ENCODE measurements at regions not wholly inside any gene's neighbourhood (a gene's known extent, or its start where the extent isn't known, plus 50 kb on each side); places are given as distances from the start of the nearest gene placed in this dataset.

- Mint-ChIP-seq H3K4me3 (no peak overlapping the region), H3K4me1 (peaks cover 0 to 18% (median 0%) of the 10 kb centered on the region in 4 donors), H3K27ac (no peak overlapping the region), H3K27me3 (no peaks in the 10 kb centered on the region), H3K36me3 (no peaks in the 10 kb centered on the region), H3K9me3 (no peaks in the 10 kb centered on the region)
- ATAC-seq = no peak
- POLR2A ChIA-PET = no interaction called here
- DNase-seq = no peak
Observed at GRCh38 chr15:66955871-66956585, 109.4 kb upstream of the SMAD3 start.

DNA sequence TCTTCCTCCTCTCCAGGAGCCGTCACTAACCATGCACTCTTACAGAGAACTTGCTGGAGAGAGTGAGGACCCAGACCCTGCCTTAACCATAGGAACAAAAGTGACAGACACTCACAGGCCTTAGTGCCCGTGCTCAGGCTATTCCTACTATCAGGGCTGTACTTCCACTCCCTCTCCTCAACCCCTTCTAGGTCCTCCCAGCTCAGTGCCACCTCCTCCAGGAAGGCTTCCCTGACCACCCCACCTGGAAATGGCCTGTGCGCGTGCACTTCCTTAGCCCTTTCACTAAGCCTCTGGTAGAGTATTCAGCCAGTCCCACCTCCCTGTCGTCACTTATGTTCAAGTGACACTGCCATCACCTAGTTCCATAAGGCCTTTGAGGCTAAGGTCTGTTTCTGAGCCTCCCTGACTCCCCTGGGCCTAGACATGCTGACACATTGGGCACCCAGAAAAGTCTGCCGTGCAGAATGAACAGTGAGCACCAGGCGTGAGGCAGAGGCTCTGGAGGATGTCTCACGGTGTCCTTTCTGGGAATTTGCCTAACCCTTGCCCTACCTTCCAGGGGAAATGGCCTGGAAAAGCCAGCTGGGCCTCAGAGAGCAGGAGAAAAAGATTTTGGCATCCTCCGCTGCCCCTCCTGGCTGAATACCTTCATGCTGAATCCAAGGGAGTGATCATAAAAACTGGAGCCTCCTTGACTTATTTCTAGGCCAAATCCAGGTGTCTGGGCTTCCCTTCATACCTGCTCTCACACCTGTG lies 108.6 kb upstream of the SMAD3 start:
- no peak overlapping the region for H3K27ac Mint-ChIP-seq
- no peak overlapping the region for H3K4me3 Mint-ChIP-seq
- no peaks in the 10 kb centered on the region for H3K27me3 Mint-ChIP-seq
- ATAC-seq (no peak), DNase-seq (no peak)
- POLR2A ChIA-PET = no interaction called here
- H3K4me1 Mint-ChIP-seq = peaks cover 0 to 14% (median 0%) of the 10 kb centered on the region in 4 donors
- no peaks in the 10 kb centered on the region for H3K9me3 Mint-ChIP-seq
- no peaks in the 10 kb centered on the region for H3K36me3 Mint-ChIP-seq

- Mint-ChIP-seq H3K4me3 (no peak overlapping the region), H3K27me3 (no peaks in the 10 kb centered on the region), H3K4me1 (peaks cover 0 to 9% (median 0%) of the 10 kb centered on the region in 4 donors), H3K9me3 (no peaks in the 10 kb centered on the region), H3K27ac (no peak overlapping the region), H3K36me3 (no peaks in the 10 kb centered on the region)
- DNase-seq (no peak), ATAC-seq (no peak)
- POLR2A ChIA-PET = no interaction called here
Observed at GRCh38 chr15:66957431-66957720, 108.0 kb upstream of the SMAD3 start.

GRCh38 chr15:66959066-66959465 lies 106.3 kb upstream of the SMAD3 start:
- DNase-seq (no peak), ATAC-seq (no peak)
- Mint-ChIP-seq H3K27ac (no peak overlapping the region), H3K27me3 (no peaks in the 10 kb centered on the region), H3K36me3 (no peaks in the 10 kb centered on the region), H3K4me3 (no peak overlapping the region), H3K4me1 (peaks cover 0 to 8% (median 0%) of the 10 kb centered on the region in 4 donors), H3K9me3 (no peaks in the 10 kb centered on the region)
- POLR2A ChIA-PET = no interaction called here

GRCh38 chr15:66959875-66960274 lies 105.5 kb upstream of the SMAD3 start:
- Mint-ChIP-seq H3K36me3 (no peaks in the 10 kb centered on the region), H3K4me1 (peaks cover 0 to 8% (median 0%) of the 10 kb centered on the region in 4 donors), H3K9me3 (no peaks in the 10 kb centered on the region), H3K4me3 (no peak overlapping the region), H3K27ac (no peak overlapping the region), H3K27me3 (no peaks in the 10 kb centered on the region)
- POLR2A ChIA-PET = no interaction called here
- DNase-seq (no peak), ATAC-seq (no peak)

DNA sequence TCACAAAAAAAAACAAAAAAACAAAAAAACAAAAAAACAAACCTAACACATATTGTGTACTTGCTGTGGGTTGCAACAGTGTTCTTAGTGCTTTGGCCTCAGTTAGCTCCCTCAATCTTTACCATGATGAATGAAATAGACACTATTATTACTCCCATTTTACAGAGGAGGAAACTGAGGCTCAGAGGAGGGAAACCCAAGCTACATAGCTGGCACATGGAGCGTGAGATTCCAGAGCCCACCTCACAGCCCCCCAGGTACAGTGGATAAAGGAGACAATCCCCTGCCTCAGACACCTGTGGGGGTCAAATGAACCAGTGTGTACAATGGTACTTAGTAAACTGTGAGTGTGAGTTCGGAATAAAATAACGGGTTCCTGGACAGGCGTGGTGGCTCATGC lies 104.9 kb upstream of the SMAD3 start:
- H3K36me3 Mint-ChIP-seq = no peaks in the 10 kb centered on the region
- H3K27ac Mint-ChIP-seq = peak overlapping the region in 1 of 10 donors; percentile 44
- no peak overlapping the region for H3K4me3 Mint-ChIP-seq
- ATAC-seq (no peak), DNase-seq (no peak)
- POLR2A ChIA-PET = no interaction called here
- peaks cover 0 to 8% (median 0%) of the 10 kb centered on the region in 4 donors for H3K4me1 Mint-ChIP-seq
- no peaks in the 10 kb centered on the region for H3K9me3 Mint-ChIP-seq
- no peaks in the 10 kb centered on the region for H3K27me3 Mint-ChIP-seq

DNA sequence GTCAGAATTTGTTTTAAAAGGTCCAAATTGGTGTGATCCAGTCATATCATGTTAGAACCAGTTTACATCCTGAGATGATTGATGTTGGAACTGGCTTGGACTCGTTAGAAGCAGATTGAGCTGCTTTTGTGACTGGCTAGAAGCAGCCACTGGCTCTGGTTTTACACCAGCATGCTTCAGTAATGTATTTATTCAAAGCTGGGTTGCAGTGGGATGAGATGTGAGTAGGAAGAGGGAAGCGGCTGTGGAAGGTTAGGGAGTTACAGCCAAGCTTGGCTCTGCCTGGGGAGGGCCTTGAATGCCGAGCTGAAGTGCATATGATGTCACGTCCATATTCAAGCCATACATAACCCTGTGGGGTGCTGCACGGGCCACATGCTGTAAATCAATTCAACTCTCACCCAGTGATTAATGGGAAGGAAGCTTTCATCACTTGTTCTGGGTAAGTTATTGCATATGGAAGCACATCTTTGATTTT lies 104.0 kb upstream of the SMAD3 start:
- DNase-seq = no peak
- H3K27me3 Mint-ChIP-seq = no peaks in the 10 kb centered on the region
- peaks cover 0 to 8% (median 0%) of the 10 kb centered on the region in 4 donors for H3K4me1 Mint-ChIP-seq
- H3K27ac Mint-ChIP-seq = no peak overlapping the region
- no peak for ATAC-seq
- no peaks in the 10 kb centered on the region for H3K9me3 Mint-ChIP-seq
- H3K36me3 Mint-ChIP-seq = no peaks in the 10 kb centered on the region
- POLR2A ChIA-PET = no interaction called here
- H3K4me3 Mint-ChIP-seq = no peak overlapping the region

GRCh38 chr15:66961901-66962300 lies 103.5 kb upstream of the SMAD3 start:
- Mint-ChIP-seq H3K9me3 (no peaks in the 10 kb centered on the region), H3K27ac (no peak overlapping the region), H3K4me3 (no peak overlapping the region), H3K27me3 (no peaks in the 10 kb centered on the region), H3K36me3 (no peaks in the 10 kb centered on the region), H3K4me1 (peaks cover 0 to 6% (median 0%) of the 10 kb centered on the region in 4 donors)
- no peak for ATAC-seq
- POLR2A ChIA-PET = no interaction called here
- no peak for DNase-seq

GRCh38 chr15:66962522-66962921 lies 102.9 kb upstream of the SMAD3 start:
- DNase-seq (no peak), ATAC-seq (no peak)
- POLR2A ChIA-PET = no interaction called here
- H3K4me3 Mint-ChIP-seq = no peak overlapping the region
- no peak overlapping the region for H3K27ac Mint-ChIP-seq
- no peaks in the 10 kb centered on the region for H3K36me3 Mint-ChIP-seq
- H3K27me3 Mint-ChIP-seq = no peaks in the 10 kb centered on the region
- no peaks in the 10 kb centered on the region for H3K4me1 Mint-ChIP-seq
- no peaks in the 10 kb centered on the region for H3K9me3 Mint-ChIP-seq

DNA sequence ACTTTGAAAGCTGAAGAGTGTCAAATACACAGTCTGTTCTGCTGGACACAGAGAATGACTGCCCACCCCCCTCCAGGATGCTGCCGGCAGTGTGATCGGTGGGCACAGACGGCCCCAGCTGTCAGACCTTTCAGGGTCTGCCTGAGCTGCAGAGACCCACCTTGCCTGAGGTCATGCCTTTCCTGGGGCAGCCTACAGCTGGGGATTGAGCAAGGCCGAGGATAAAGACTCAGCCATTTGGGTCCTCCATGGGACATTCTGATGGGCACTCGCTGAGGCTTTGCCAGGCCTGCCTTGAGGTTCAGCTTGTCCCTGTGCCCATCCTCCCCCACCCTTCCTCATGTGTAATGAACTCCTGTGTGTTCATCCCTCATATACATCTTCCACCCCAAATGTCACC lies 102.3 kb upstream of the SMAD3 start:
- Mint-ChIP-seq H3K36me3 (no peaks in the 10 kb centered on the region), H3K27me3 (no peaks in the 10 kb centered on the region), H3K27ac (no peak overlapping the region), H3K4me3 (no peak overlapping the region), H3K9me3 (no peaks in the 10 kb centered on the region), H3K4me1 (no peaks in the 10 kb centered on the region)
- POLR2A ChIA-PET = no interaction called here
- ATAC-seq (no peak), DNase-seq (no peak)

DNA sequence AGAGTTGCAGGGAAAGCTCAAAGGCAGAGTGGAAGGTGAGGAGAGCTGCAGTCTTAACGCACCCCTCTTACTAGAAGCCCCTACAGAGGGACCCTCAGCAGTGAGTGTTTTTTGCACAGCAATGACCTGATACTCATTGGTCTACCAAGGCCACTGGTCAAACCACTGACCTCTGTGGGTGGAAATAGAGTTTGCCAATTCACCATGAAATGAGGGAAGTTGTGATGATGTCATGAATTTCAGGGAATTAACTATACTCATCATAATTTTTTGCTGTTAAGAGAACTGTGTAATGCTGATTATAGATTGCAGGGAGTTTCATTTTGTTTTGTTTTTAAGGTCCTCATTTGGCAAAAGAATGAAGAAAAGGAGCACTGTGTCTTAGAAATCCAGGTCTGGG lies 101.7 kb upstream of the SMAD3 start:
- POLR2A ChIA-PET = no interaction called here
- ATAC-seq = no peak
- Mint-ChIP-seq H3K9me3 (no peaks in the 10 kb centered on the region), H3K4me3 (no peak overlapping the region), H3K27ac (no peak overlapping the region), H3K4me1 (no peaks in the 10 kb centered on the region), H3K36me3 (no peaks in the 10 kb centered on the region), H3K27me3 (no peaks in the 10 kb centered on the region)
- DNase-seq = no peak

DNA sequence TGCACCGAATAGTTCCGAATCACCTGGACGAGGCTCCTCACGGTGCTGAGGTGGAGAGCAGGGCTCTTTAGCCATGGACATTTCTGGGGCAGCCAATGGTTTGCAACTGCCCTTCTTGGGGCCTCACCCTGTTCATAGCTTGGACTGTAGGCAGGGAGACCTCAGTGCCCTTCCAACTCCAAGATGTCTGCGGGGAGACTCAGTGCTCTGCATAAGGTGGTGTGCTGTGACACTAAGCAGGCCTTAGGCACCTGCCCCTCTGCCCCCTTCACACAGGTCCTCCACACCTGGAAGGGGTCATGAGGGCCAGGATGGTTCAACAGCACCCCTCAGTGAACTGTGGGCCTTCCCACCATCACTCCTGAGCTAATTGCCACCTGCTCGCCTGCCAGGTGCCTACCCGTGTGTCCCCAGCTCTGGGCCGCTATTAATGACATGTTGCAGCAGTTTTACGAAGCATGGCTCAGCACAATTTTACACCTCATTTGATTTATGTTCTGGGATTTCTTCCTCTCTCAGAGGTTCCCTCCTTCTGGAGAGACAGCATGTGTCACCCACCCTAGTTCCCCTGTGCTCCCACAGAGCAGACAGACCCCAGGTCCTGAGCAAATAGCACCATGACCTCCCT lies 101.2 kb upstream of the SMAD3 start:
- POLR2A ChIA-PET = no interaction called here
- Mint-ChIP-seq H3K4me3 (no peak overlapping the region), H3K27me3 (no peaks in the 10 kb centered on the region), H3K4me1 (no peaks in the 10 kb centered on the region), H3K36me3 (no peaks in the 10 kb centered on the region), H3K9me3 (no peaks in the 10 kb centered on the region), H3K27ac (no peak overlapping the region)
- no peak for DNase-seq
- ATAC-seq = no peak

- Mint-ChIP-seq H3K27me3 (no peaks in the 10 kb centered on the region), H3K36me3 (no peaks in the 10 kb centered on the region), H3K9me3 (no peaks in the 10 kb centered on the region), H3K27ac (peak overlapping the region in 1 of 10 donors; percentile 67), H3K4me1 (no peaks in the 10 kb centered on the region), H3K4me3 (no peak overlapping the region)
- ATAC-seq = no peak
- DNase-seq = no peak
- POLR2A ChIA-PET = no interaction called here
Observed at GRCh38 chr15:66964791-66965190, 100.6 kb upstream of the SMAD3 start.

Data from naive thymus-derived CD8-positive, alpha-beta T cell (primary cell).